Adrenal gland (tissue), 5 donors: ENCODE measurements at regions not wholly inside any gene's neighbourhood (a gene's known extent, or its start where the extent isn't known, plus 50 kb on each side); places are given as distances from the start of the nearest gene placed in this dataset.

ENCODE experiments used
- CTCF ChIP-seq, 6 experiments: fragments of 450-650 bp in 4 of 6; fragments of 200-600 bp in 2 of 6; sonication (generic) in 1 of 6; IDR thresholded peaks; 1 replicate in 5 of 6; 2 replicates in 1 of 6; pipeline versions ENCODE4 v1.5.1 to v1.8.0; 2016 to 2021; ENCODE audit warnings: antibody characterized with exemption in 6 of 6, mild to moderate bottlenecking in 2 of 6, moderate library complexity in 1 of 6
- POLR2A ChIP-seq, 2 donors: fragments of 450-650 bp; IDR thresholded peaks; one replicate each; pipeline ENCODE4 v1.6.1; 2017; ENCODE audit warnings: antibody characterized with exemption in 2 of 2, mild to moderate bottlenecking in 2 of 2, moderate library complexity in 1 of 2
- donor health status: DM: no; HTN: no; CAD: no.

GRCh38 chr13:107942030-107942617 lies 273.2 kb downstream of the LIG4 start:
- TF ChIP-seq CTCF (IDR thresholded peaks at IDR 0.05) (no peak), POLR2A (IDR thresholded peaks at IDR 0.05) (no peak)
